GM12878 (cell line): ENCODE measurements at regions not wholly inside any gene's neighbourhood (a gene's known extent, or its start where the extent isn't known, plus 50 kb on each side); places are given as distances from the start of the nearest gene placed in this dataset.

Experiments
- ATAC-seq: fragments of 200-7000 bp; cut with Tn5 transposase; 3 replicates; pipeline ENCODE4 v1.9.1; 2020; ENCODE audit warnings: mild to moderate bottlenecking, moderate library complexity
- BruUV-seq: library from RNA; stranded (reverse); fragments of 400-500 nt; replicated peaks from 2 replicates; lab custom pipeline; 2021; lab: Mats Ljungman, UMichigan
- CTCF ChIA-PET: fragments of 300-600 bp; sonication (Branson Sonifier 250); formaldehyde crosslinking; extraction: SDS; loops from one replicate; lab custom pipeline; 2021; ENCODE audit warnings: inconsistent platforms; lab: Yijun Ruan, JAX
- POLR2A ChIA-PET: fragments of 350-600 bp; formaldehyde crosslinking; extraction: SDS; loops from one replicate; lab custom pipeline; 2021; ENCODE audit warnings: inconsistent platforms; lab: Charles Lee
- RAD21 ChIA-PET: fragments of 300-600 bp; sonication (Branson Sonifier 250); formaldehyde crosslinking; loops from one replicate; lab custom pipeline; 2023; ENCODE audit warnings: antibody characterized with exemption; ENCODE audit not compliant: unreplicated experiment; lab: Charles Lee
- SMC1A ChIA-PET: fragments of 300-600 bp; sonication (Branson Sonifier 250); formaldehyde crosslinking; loops from one replicate; lab custom pipeline; 2023; ENCODE audit not compliant: unreplicated experiment, uncharacterized antibody; lab: Charles Lee
- DNase-seq: peaks from one replicate; pipeline ENCODE4 v3.0.0-alpha.2; 2011; ENCODE audit warnings: low read depth, low spot score
- FAIRE-seq: peaks from 3 replicates; lab custom pipeline; 2011; peaks lifted over from hg19 to GRCh38; lab: Jason Lieb, UNC
- H2AFZ ChIP-seq: 2 replicates; pipeline ENCODE4 v1.6.0; 2011; ENCODE audit warnings: low read depth, low read length, control low read depth; ENCODE audit not compliant: control insufficient read depth
- H3K27ac ChIP-seq: 2 replicates; pipeline ENCODE4 v1.5.1; 2011; ENCODE audit warnings: control low read depth; ENCODE audit not compliant: control insufficient read depth, insufficient read depth
- H3K27me3 ChIP-seq, 2 experiments: replicated peaks in 1 of 2; 2 replicates each; pipeline versions ENCODE4 v1.6.0 to v1.6.1; 2011; ENCODE audit warnings: low read length in 1 of 2; ENCODE audit not compliant: control insufficient read depth in 2 of 2, insufficient read depth in 2 of 2
- H3K36me3 ChIP-seq, 2 experiments: 2 replicates each; pipeline ENCODE4 v1.5.1; 2011; ENCODE audit warnings: low read length in 1 of 2; ENCODE audit not compliant: control insufficient read depth in 2 of 2, insufficient read depth in 2 of 2
- H3K4me1 ChIP-seq: 2 replicates; pipeline ENCODE4 v1.6.1; 2011; ENCODE audit warnings: mild to moderate bottlenecking, low read length, moderate library complexity, mixed read lengths; ENCODE audit not compliant: control insufficient read depth, insufficient read depth
- H3K4me2 ChIP-seq: 2 replicates; pipeline ENCODE4 v1.6.0; 2011; ENCODE audit warnings: control low read depth; ENCODE audit not compliant: control insufficient read depth, insufficient read depth
- H3K4me3 ChIP-seq: fragments of 200-600 bp; sonication (generic); 2 replicates; pipeline ENCODE4 v1.5.1; 2016
- H3K79me2 ChIP-seq: 2 replicates; pipeline ENCODE4 v1.6.0; 2011; ENCODE audit warnings: low read length; ENCODE audit not compliant: control insufficient read depth, insufficient read depth
- H3K9ac ChIP-seq: 2 replicates; pipeline ENCODE4 v1.8.0; 2011; ENCODE audit warnings: low read length, control low read depth, mixed read lengths; ENCODE audit not compliant: control insufficient read depth, insufficient read depth
- H3K9me3 ChIP-seq: replicated peaks from 3 replicates; pipeline ENCODE4 v1.5.1; 2011; ENCODE audit warnings: mild to moderate bottlenecking, low read length; ENCODE audit not compliant: control insufficient read depth, insufficient read depth
- H4K20me1 ChIP-seq: 2 replicates; pipeline ENCODE4 v1.6.0; 2011; ENCODE audit not compliant: control insufficient read depth, insufficient read depth
- ASH2L ChIP-seq: fragments of 300-600, 200-600 bp; sonication (generic); IDR thresholded peaks from 2 replicates; pipeline ENCODE4 v1.6.1; 2017; ENCODE audit warnings: low read depth, mild to moderate bottlenecking, borderline replicate concordance
- ELK1 ChIP-seq: IDR thresholded peaks from 2 replicates; pipeline ENCODE4 v1.6.1; 2012; ENCODE audit warnings: low read depth, low read length, improper control_type of control experiment
- FOXK2 ChIP-seq: fragments of 450-650 bp; IDR thresholded peaks from 2 replicates; pipeline ENCODE4 v1.6.1; 2017; ENCODE audit warnings: mild to moderate bottlenecking, moderate library complexity
- IKZF2 ChIP-seq, 2 experiments: fragments of 450-650 bp; IDR thresholded peaks; 2 replicates each; pipeline ENCODE4 v1.6.1; 2017; ENCODE audit warnings: mild to moderate bottlenecking in 2 of 2, moderate library complexity in 2 of 2
- MEF2A ChIP-seq: IDR thresholded peaks from 2 replicates; pipeline ENCODE4 v1.6.1; 2011; ENCODE audit warnings: low read depth, mild to moderate bottlenecking, low read length, moderate library complexity; ENCODE audit not compliant: insufficient read depth
- MEF2B ChIP-seq: fragments of 450-650 bp; IDR thresholded peaks from 2 replicates; pipeline ENCODE4 v1.6.1; 2018; ENCODE audit warnings: mild to moderate bottlenecking, moderate library complexity; ENCODE audit not compliant: partially characterized antibody, poor library complexity, severe bottlenecking
- NR2C1 ChIP-seq: fragments of 450-650 bp; IDR thresholded peaks from 2 replicates; pipeline ENCODE4 v1.6.1; 2017; ENCODE audit warnings: antibody characterized with exemption, mild to moderate bottlenecking, moderate library complexity
- PBX3 ChIP-seq: IDR thresholded peaks from 2 replicates; pipeline ENCODE4 v1.6.1; 2011; ENCODE audit warnings: mild to moderate bottlenecking, low read depth, low read length, moderate library complexity; ENCODE audit not compliant: insufficient replicate concordance
- SREBF1 ChIP-seq: IDR thresholded peaks from 2 replicates; pipeline ENCODE4 v1.6.1; 2012; ENCODE audit warnings: mild to moderate bottlenecking, low read length
- ZZZ3 ChIP-seq: IDR thresholded peaks from 2 replicates; pipeline ENCODE4 v1.6.1; 2011; ENCODE audit warnings: low read depth; ENCODE audit not compliant: control insufficient read depth, insufficient read length
- WGBS: methylation state at CpG from one replicate; pipeline ENCODE4 v1.1.6; 2016; ENCODE audit warnings: low lambda C conversion rate; ENCODE audit not compliant: insufficient replicate concordance, insufficient coverage; ENCODE audit errors: missing lambda C conversion rate; 5-methylcytosine and 5-hydroxymethylcytosine counted together
- in situ Hi-C: fragments of 300-500 bp; cut with MboI; formaldehyde crosslinking; loops from 9 replicates; pipeline ENCODE4 v1.14.3; 2018; ENCODE audit warnings: mixed read lengths
- intact Hi-C: fragments of 100-400 bp; cut with micrococcal nuclease; formaldehyde crosslinking; loops from one replicate; pipeline ENCODE4 v1.14.2; 2022; ENCODE audit not compliant: unreplicated experiment
- TF ChIP-seq, protein P1 (sequence below): fragments of 150-350 bp; IDR thresholded peaks from 2 replicates; pipeline ENCODE4 v1.6.1; 2014; ENCODE audit warnings: mild to moderate bottlenecking, low read depth, low read length

DNA sequence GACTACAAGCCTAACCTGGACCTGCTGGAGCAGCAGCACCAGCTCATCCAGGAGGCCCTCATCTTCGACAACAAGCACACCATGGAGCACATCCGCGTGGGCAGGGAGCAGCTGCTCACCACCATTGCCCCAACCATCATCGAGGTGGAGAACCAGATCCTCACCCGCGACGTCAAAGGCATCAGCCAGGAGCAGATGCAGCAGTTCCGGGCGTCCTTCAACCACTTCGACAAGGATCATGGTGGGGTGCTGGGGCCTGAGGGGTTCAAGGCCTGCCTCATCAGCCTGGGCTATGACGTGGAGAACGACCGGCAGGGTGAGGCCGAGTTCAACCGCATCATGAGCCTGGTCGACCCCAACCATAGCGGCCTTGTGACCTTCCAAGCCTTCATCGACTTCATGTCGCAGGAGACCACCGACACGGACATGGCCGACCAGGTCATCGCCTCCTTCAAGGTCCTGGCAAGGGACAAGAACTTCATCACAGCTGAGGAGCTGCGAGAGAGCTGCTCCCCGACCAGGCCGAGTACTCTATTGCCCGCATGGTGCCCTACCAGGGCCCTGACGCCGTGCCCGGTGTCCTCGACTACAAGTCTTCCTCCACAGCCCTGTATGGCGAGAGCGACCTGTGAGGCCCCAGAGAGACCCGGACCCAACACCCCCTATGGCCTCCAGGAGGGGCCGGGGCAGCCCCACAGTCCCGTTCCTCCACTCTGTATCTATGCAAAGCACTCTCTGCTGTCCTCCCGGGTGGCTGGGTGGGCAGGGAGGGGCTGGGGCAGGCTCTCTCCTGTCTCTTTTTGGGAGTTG lies 486.2 kb downstream of the TRAM1L1 start:
- SMC1A ChIA-PET: no interaction called here
- no peak for FAIRE-seq

More for the DNA sequence above, 486.2 kb downstream of the TRAM1L1 start:
- Histone ChIP-seq H3K4me3 (no peak overlapping the region), H3K9ac (no peak overlapping the region), H3K4me2 (no peak overlapping the region), H4K20me1 (no peaks in the 10 kb centered on the region), H3K27ac (no peak overlapping the region), H3K36me3 (no peaks in the 10 kb centered on the region), H3K27me3 (no peaks in the 10 kb centered on the region), H3K79me2 (no peaks in the 10 kb centered on the region), H2AFZ (no peak overlapping the region), H3K9me3 (no peaks in the 10 kb centered on the region), H3K4me1 (no peaks in the 10 kb centered on the region)
- WGBS: 59% methylated on average over 26 of the region's 37 CpGs
- BruUV-seq: no TSS peak
- intact Hi-C loops (no loop called here), in situ Hi-C loops (no loop called here)
- no peak for TF ChIP-seq ASH2L
- no peak for TF ChIP-seq ELK1
- no peak for TF ChIP-seq PBX3
- TF ChIP-seq SREBF1: no peak
- TF ChIP-seq MEF2A: no peak
- TF ChIP-seq, protein P1, sequence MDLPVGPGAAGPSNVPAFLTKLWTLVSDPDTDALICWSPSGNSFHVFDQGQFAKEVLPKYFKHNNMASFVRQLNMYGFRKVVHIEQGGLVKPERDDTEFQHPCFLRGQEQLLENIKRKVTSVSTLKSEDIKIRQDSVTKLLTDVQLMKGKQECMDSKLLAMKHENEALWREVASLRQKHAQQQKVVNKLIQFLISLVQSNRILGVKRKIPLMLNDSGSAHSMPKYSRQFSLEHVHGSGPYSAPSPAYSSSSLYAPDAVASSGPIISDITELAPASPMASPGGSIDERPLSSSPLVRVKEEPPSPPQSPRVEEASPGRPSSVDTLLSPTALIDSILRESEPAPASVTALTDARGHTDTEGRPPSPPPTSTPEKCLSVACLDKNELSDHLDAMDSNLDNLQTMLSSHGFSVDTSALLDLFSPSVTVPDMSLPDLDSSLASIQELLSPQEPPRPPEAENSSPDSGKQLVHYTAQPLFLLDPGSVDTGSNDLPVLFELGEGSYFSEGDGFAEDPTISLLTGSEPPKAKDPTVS: no peak
- TF ChIP-seq MEF2B: no peak
- TF ChIP-seq NR2C1: no peak
- TF ChIP-seq IKZF2 (IDR thresholded peaks at IDR 0.05): no peak
- no peak for TF ChIP-seq ZZZ3
- no peak for TF ChIP-seq FOXK2
- DNase-seq (no peak), ATAC-seq (no peak)
- CTCF ChIA-PET: no interaction called here
- POLR2A ChIA-PET: no interaction called here
- RAD21 ChIA-PET: no interaction called here
